GM12878 (cell line): ENCODE measurements at regions not wholly inside any gene's neighbourhood (a gene's known extent, or its start where the extent isn't known, plus 50 kb on each side); places are given as distances from the start of the nearest gene placed in this dataset.

ENCODE experiments used
- BCL11A ChIP-seq: IDR thresholded peaks from 2 replicates; pipeline ENCODE4 v1.6.1; 2011; ENCODE audit warnings: low read depth, low read length
- CTCF ChIP-seq, 3 experiments: IDR thresholded peaks in 2 of 3; conservative IDR thresholded peaks in 1 of 3; 2 replicates each; pipeline ENCODE4 v1.5.1; 2011; ENCODE audit warnings: low read depth in 3 of 3, low read length in 3 of 3, mild to moderate bottlenecking in 3 of 3, control low read depth in 2 of 3, moderate library complexity in 2 of 3, inconsistent platforms in 1 of 3, mixed read lengths in 1 of 3; ENCODE audit not compliant: control insufficient read depth in 2 of 3, insufficient read depth in 1 of 3; ENCODE audit errors: extremely low read depth in 1 of 3
- RAD21 ChIP-seq: IDR thresholded peaks from 2 replicates; pipeline ENCODE4 v1.6.1; 2011; ENCODE audit warnings: mild to moderate bottlenecking, low read depth, low read length, moderate library complexity; ENCODE audit not compliant: insufficient read depth
- RAD51 ChIP-seq: fragments of 450-650 bp; IDR thresholded peaks from 2 replicates; pipeline ENCODE4 v1.6.1; 2016; ENCODE audit warnings: moderate library complexity, mild to moderate bottlenecking, inconsistent platforms
- WRNIP1 ChIP-seq: IDR thresholded peaks from 2 replicates; pipeline ENCODE4 v1.6.1; 2011; ENCODE audit warnings: low read depth, low read length, improper control_type of control experiment, borderline replicate concordance
- TF ChIP-seq, protein P1 (sequence below): IDR thresholded peaks from 2 replicates; pipeline ENCODE4 v1.6.1; 2012; ENCODE audit warnings: mild to moderate bottlenecking, low read depth, low read length

- TF ChIP-seq WRNIP1 (no peak), RAD51 (no peak), BCL11A (no peak), CTCF (IDR thresholded peaks at IDR 0.05 in 2 of 3, conservative IDR thresholded peaks at IDR 0.05 in 1 of 3; ENCODE audit: control insufficient read depth in 2 of 3, extremely low read depth in 1 of 3, insufficient read depth in 1 of 3, low read depth in 3 of 3, low read length in 3 of 3) (no peak), RAD21 (no peak)
- TF ChIP-seq, protein P1, sequence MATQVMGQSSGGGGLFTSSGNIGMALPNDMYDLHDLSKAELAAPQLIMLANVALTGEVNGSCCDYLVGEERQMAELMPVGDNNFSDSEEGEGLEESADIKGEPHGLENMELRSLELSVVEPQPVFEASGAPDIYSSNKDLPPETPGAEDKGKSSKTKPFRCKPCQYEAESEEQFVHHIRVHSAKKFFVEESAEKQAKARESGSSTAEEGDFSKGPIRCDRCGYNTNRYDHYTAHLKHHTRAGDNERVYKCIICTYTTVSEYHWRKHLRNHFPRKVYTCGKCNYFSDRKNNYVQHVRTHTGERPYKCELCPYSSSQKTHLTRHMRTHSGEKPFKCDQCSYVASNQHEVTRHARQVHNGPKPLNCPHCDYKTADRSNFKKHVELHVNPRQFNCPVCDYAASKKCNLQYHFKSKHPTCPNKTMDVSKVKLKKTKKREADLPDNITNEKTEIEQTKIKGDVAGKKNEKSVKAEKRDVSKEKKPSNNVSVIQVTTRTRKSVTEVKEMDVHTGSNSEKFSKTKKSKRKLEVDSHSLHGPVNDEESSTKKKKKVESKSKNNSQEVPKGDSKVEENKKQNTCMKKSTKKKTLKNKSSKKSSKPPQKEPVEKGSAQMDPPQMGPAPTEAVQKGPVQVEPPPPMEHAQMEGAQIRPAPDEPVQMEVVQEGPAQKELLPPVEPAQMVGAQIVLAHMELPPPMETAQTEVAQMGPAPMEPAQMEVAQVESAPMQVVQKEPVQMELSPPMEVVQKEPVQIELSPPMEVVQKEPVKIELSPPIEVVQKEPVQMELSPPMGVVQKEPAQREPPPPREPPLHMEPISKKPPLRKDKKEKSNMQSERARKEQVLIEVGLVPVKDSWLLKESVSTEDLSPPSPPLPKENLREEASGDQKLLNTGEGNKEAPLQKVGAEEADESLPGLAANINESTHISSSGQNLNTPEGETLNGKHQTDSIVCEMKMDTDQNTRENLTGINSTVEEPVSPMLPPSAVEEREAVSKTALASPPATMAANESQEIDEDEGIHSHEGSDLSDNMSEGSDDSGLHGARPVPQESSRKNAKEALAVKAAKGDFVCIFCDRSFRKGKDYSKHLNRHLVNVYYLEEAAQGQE: no peak
Observed at GRCh38 chr4:29653221-29653620, 1066.9 kb upstream of the PCDH7 start.
